SU-DHL-6 (cell line): ENCODE measurements at regions not wholly inside any gene's neighbourhood (a gene's known extent, or its start where the extent isn't known, plus 50 kb on each side); places are given as distances from the start of the nearest gene placed in this dataset.

Experiments used
- EZH2phosphoT487 ChIP-seq: fragments of 200-600 bp; sonication (generic), shearing (Covaris generic); conservative IDR thresholded peaks from 2 replicates; pipeline ENCODE4 v1.6.1; 2018; ENCODE audit warnings: mild to moderate bottlenecking, antibody characterized with exemption, low read length, moderate library complexity, mixed read lengths
- TF ChIP-seq, protein P1 (sequence below): fragments of 200-600 bp; sonication (generic); IDR thresholded peaks from one replicate; pipeline ENCODE4 v1.5.1; 2017; ENCODE audit warnings: antibody characterized with exemption, mild to moderate bottlenecking, low read length, moderate library complexity; ENCODE audit not compliant: insufficient read depth, poor library complexity, severe bottlenecking

DNA sequence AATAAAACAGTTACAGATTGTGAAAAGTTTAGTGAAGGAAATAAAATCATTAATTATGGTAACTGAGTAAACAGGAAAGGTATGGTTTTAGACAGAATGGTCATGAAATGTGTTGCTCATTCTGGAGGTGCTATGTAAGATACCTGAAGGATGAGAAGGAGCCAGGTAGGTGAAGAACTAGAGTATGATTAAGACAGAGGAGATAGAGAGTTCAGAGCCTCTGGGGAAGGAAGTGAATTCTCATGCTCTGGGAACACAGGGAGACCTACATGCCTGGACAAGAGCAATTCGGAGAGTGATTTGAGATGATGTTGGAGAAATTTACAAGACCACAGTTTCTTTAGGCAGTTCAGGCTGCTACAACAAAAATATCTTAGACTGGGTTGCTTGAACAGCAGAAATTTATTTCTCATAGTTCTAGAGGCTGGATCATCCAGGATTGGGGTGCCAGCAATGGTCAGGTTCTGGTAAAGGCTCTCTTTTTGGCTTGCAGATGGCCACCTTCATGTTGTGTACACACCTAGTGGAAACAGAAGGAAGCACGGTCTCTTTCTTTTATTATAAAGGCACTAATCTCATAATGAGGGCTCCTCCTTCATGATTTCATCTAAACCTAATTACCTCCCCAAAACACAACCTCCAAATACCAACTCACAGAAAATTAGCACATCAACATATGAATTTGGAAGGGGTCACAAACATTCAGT, 1416.1 kb downstream of the PCDH7 start:
- TF ChIP-seq, protein P1, sequence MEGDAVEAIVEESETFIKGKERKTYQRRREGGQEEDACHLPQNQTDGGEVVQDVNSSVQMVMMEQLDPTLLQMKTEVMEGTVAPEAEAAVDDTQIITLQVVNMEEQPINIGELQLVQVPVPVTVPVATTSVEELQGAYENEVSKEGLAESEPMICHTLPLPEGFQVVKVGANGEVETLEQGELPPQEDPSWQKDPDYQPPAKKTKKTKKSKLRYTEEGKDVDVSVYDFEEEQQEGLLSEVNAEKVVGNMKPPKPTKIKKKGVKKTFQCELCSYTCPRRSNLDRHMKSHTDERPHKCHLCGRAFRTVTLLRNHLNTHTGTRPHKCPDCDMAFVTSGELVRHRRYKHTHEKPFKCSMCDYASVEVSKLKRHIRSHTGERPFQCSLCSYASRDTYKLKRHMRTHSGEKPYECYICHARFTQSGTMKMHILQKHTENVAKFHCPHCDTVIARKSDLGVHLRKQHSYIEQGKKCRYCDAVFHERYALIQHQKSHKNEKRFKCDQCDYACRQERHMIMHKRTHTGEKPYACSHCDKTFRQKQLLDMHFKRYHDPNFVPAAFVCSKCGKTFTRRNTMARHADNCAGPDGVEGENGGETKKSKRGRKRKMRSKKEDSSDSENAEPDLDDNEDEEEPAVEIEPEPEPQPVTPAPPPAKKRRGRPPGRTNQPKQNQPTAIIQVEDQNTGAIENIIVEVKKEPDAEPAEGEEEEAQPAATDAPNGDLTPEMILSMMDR: no peak
- TF ChIP-seq EZH2phosphoT487: no peak
